ENCODE measurements at regions not wholly inside any gene's neighbourhood (a gene's known extent, or its start where the extent isn't known, plus 50 kb on each side); places are given as distances from the start of the nearest gene placed in this dataset.

GRCh38 chr3:104909721-104910120, 457.0 kb upstream of the ALCAM start:
- no peak for TF ChIP-seq POLR2AphosphoS5 (IDR thresholded peaks at IDR 0.05)
- no peak for TF ChIP-seq CTCF (IDR thresholded peaks at IDR 0.05; ENCODE audit: poor library complexity, severe bottlenecking)
- TF ChIP-seq EP300 (conservative IDR thresholded peaks at IDR 0.05; ENCODE audit: poor library complexity, severe bottlenecking), result no peak
- no peak for TF ChIP-seq RAD21 (conservative IDR thresholded peaks at IDR 0.05)
- TF ChIP-seq EZH2 (IDR thresholded peaks at IDR 0.05; ENCODE audit: borderline replicate concordance, insufficient read depth, low read length, poor library complexity, severe bottlenecking), result no peak
- no peak for TF ChIP-seq TAF1 (IDR thresholded peaks at IDR 0.05; ENCODE audit: low read depth)
- no peak for TF ChIP-seq SMC3 (conservative IDR thresholded peaks at IDR 0.05; ENCODE audit: poor library complexity)
- TF ChIP-seq MXI1 (conservative IDR thresholded peaks at IDR 0.05; ENCODE audit: poor library complexity, severe bottlenecking), result no peak
- no peak for TF ChIP-seq REST (IDR thresholded peaks at IDR 0.05; ENCODE audit: borderline replicate concordance)
